ENCODE measurements at regions not wholly inside any gene's neighbourhood (a gene's known extent, or its start where the extent isn't known, plus 50 kb on each side); places are given as distances from the start of the nearest gene placed in this dataset.
"Not testable (repeated sequence)": the region's sequence is repeated elsewhere in the genome, so short reads cannot be mapped to it uniquely, and the experiment has no call there.

- no peak for DNase-seq (ENCODE audit: low read depth in 4 of 4, low spot score in 3 of 4)
Measured at GRCh38 chr4:124947622-124948265, 235.2 kb upstream of the ANKRD50 start.

GRCh38 chr4:124946696-124947095 is 234.2 kb upstream of the ANKRD50 start:
- no peak for DNase-seq (ENCODE audit: low read depth in 4 of 4, low spot score in 3 of 4)

- no peak for DNase-seq (ENCODE audit: low read depth in 4 of 4, low spot score in 3 of 4)
Measured at GRCh38 chr4:124945422-124945821, 232.9 kb upstream of the ANKRD50 start.

- no peak for DNase-seq (ENCODE audit: low read depth in 4 of 4, low spot score in 3 of 4)
Measured at GRCh38 chr4:124943938-124944337, 231.4 kb upstream of the ANKRD50 start.

GRCh38 chr4:124943145-124943889 is 230.8 kb upstream of the ANKRD50 start:
- DNase-seq (ENCODE audit: low read depth in 4 of 4, low spot score in 3 of 4) = no peak

- no peak for DNase-seq (ENCODE audit: low read depth in 4 of 4, low spot score in 3 of 4)
Measured at GRCh38 chr4:124941267-124941666, 228.7 kb upstream of the ANKRD50 start.

- no peak for DNase-seq (ENCODE audit: low read depth in 4 of 4, low spot score in 3 of 4)
Measured at GRCh38 chr4:124940387-124940786, 227.9 kb upstream of the ANKRD50 start.

GRCh38 chr4:124939908-124940307 is 227.4 kb upstream of the ANKRD50 start:
- DNase-seq (ENCODE audit: low read depth in 4 of 4, low spot score in 3 of 4) = no peak

GRCh38 chr4:124938836-124939235 is 226.3 kb upstream of the ANKRD50 start:
- no peak for DNase-seq (ENCODE audit: low read depth in 4 of 4, low spot score in 3 of 4)

- no peak for DNase-seq (ENCODE audit: low read depth in 4 of 4, low spot score in 3 of 4)
Measured at GRCh38 chr4:124937993-124938392, 225.5 kb upstream of the ANKRD50 start.

GRCh38 chr4:124936427-124936826 is 223.9 kb upstream of the ANKRD50 start:
- DNase-seq (ENCODE audit: low read depth in 4 of 4, low spot score in 3 of 4) = peak in 2 of 4 donors; percentile 15 to 23

GRCh38 chr4:124934916-124935315 is 222.4 kb upstream of the ANKRD50 start:
- no peak for DNase-seq (ENCODE audit: low read depth in 4 of 4, low spot score in 3 of 4)

GRCh38 chr4:124933521-124933920 is 221.0 kb upstream of the ANKRD50 start:
- no peak for DNase-seq (ENCODE audit: low read depth in 4 of 4, low spot score in 3 of 4)

GRCh38 chr4:124932447-124932846 is 219.9 kb upstream of the ANKRD50 start:
- DNase-seq (ENCODE audit: low read depth in 4 of 4, low spot score in 3 of 4) = no peak

- DNase-seq (ENCODE audit: low read depth in 4 of 4, low spot score in 3 of 4) = peak in 1 of 4 donors; percentile 47
Measured at GRCh38 chr4:124931050-124931449, 218.5 kb upstream of the ANKRD50 start.

- not testable (repeated sequence) for DNase-seq (ENCODE audit: low read depth in 4 of 4, low spot score in 3 of 4)
Measured at GRCh38 chr4:124922748-124923147, 210.2 kb upstream of the ANKRD50 start.

GRCh38 chr4:124918559-124919122 is 206.1 kb upstream of the ANKRD50 start:
- DNase-seq (ENCODE audit: low read depth in 4 of 4, low spot score in 3 of 4) = no peak

- no peak for DNase-seq (ENCODE audit: low read depth in 4 of 4, low spot score in 3 of 4)
Measured at GRCh38 chr4:124915073-124915472, 202.5 kb upstream of the ANKRD50 start.

GRCh38 chr4:124913237-124913636 is 200.7 kb upstream of the ANKRD50 start:
- no peak for DNase-seq (ENCODE audit: low read depth in 4 of 4, low spot score in 3 of 4)

- DNase-seq (ENCODE audit: low read depth in 4 of 4, low spot score in 3 of 4) = no peak
Measured at GRCh38 chr4:124910327-124910726, 197.8 kb upstream of the ANKRD50 start.

- no peak for DNase-seq (ENCODE audit: low read depth in 4 of 4, low spot score in 3 of 4)
Measured at GRCh38 chr4:124907881-124908280, 195.3 kb upstream of the ANKRD50 start.

- DNase-seq (ENCODE audit: low read depth in 4 of 4, low spot score in 3 of 4) = no peak
Measured at GRCh38 chr4:124905441-124905840, 192.9 kb upstream of the ANKRD50 start.

Measured in left renal pelvis (tissue), 4 donors.